Activated naive CD8-positive, alpha-beta T cell treated with anti-CD3 and anti-CD28 coated beads, Interleukin-2, amount 50 U/mL, for 24 hours (primary cell): ENCODE measurements at regions not wholly inside any gene's neighbourhood (a gene's known extent, or its start where the extent isn't known, plus 50 kb on each side); places are given as distances from the start of the nearest gene placed in this dataset.
A peak's percentile ranks its signal among the peaks of the same experiment; 100 is the strongest.

Experiments used
- ATAC-seq: fragments of 150-1000 bp; cut with Tn5 transposase; one replicate; pipeline ENCODE4 v1.10.0; 2021
- DNase-seq: peaks from one replicate; pipeline ENCODE4 v3.0.0; 2021
- H3K27ac Mint-ChIP-seq: one replicate; pipeline ENCODE4 v1.8.0; 2021; ENCODE audit warnings: mild to moderate bottlenecking, mixed read lengths
- H3K27me3 Mint-ChIP-seq: one replicate; pipeline ENCODE4 v1.8.0; 2021; ENCODE audit warnings: mixed read lengths
- H3K36me3 Mint-ChIP-seq: one replicate; pipeline ENCODE4 v1.8.0; 2021; ENCODE audit warnings: low read depth, mixed read lengths
- H3K4me1 Mint-ChIP-seq: one replicate; pipeline ENCODE4 v1.8.0; 2021; ENCODE audit warnings: mixed read lengths
- H3K4me3 Mint-ChIP-seq: one replicate; pipeline ENCODE4 v1.8.0; 2021; ENCODE audit warnings: mild to moderate bottlenecking, moderate library complexity, mixed read lengths
- H3K9me3 Mint-ChIP-seq: one replicate; pipeline ENCODE4 v1.8.0; 2021; ENCODE audit warnings: mixed read lengths

DNA sequence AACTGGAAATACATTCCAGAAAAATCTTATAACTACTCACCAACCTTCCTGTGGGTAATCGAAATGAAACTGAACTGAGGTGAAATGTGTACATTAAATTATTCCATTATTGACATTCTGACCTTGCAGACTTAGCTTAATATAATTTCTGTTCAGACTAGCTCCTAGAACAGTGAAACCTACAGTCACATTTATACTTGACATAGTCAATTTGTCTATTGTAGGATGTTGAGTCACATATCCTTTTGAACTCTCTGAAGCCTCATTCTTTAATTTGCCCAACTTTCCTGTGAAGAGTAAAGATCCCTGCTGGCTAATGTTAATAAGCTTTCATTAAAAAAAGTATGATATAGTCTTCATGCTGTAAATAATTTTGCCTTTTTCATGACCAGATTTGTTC is 92.0 kb upstream of the SCEL start:
- Mint-ChIP-seq H3K4me3 (no peak overlapping the region), H3K27ac (no peak overlapping the region), H3K27me3 (peaks cover 5% of the 10 kb centered on the region), H3K36me3 (peaks cover 2% of the 10 kb centered on the region), H3K9me3 (no peaks in the 10 kb centered on the region), H3K4me1 (no peaks in the 10 kb centered on the region)
- DNase-seq (no peak), ATAC-seq (no peak)

DNA sequence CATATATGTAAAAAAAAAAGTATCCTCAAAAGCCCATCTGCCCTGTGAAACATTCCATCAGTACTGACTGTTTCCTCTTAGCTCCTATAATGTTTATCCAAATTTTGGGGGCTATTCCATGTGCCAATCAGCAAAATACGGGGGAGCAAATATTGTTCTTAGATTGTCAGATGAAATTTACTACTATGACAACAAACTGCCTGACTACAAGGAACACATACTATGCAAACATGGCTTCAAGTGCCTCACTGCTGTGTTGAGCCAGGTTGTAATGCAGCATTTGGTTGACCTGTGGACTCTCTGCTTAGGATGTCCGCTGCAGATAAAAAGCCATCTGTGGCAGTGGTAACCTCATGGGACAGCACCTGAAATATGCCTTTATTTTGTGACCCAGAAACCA is 98.2 kb upstream of the SCEL start:
- H3K27ac Mint-ChIP-seq, result no peak overlapping the region
- H3K4me3 Mint-ChIP-seq, result no peak overlapping the region
- no peak for ATAC-seq
- H3K4me1 Mint-ChIP-seq, result no peaks in the 10 kb centered on the region
- H3K36me3 Mint-ChIP-seq, result peaks cover 1% of the 10 kb centered on the region
- DNase-seq, result no peak
- H3K9me3 Mint-ChIP-seq, result no peaks in the 10 kb centered on the region
- H3K27me3 Mint-ChIP-seq, result peaks cover 5% of the 10 kb centered on the region

DNA sequence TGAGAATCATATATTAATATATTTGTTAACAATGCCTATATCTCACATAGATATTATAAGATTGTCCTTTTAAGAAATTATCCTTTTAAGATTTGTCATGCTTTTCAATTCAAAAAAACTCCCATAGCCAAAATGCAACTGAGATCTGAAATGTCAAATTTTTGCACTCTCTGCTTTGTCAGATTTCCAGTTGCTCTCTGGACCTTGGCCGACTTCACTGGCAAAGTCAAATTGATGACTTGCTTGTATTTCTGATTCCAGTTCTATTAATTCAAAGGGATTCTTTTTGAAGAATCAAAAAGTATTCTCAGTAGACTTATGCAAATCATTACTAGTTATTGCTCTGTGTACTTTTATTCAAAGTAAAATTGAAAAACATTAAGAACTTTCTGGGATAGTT is 101.2 kb upstream of the SCEL start:
- no peak for DNase-seq
- no peak overlapping the region for H3K27ac Mint-ChIP-seq

DNA sequence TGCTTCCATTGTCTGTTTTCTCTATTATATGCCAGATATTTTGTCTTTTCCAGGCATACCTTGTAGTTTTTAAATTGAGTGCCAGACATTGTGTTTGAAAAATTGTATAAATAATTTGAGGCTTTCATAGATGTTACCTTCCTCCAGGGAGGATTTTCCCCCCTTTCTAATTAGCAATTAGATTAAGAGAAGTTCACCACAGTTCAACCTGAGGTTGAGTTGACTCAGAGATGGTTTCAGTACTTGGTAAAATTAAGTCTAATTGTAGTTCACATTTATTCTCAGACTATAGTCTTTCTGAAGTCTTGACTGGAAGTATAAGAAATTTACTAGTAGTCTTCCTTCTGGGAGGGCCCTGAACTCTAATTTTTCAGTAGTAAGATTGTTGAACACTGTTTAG is 104.1 kb upstream of the SCEL start:
- Mint-ChIP-seq H3K4me3 (no peak overlapping the region), H3K9me3 (peaks cover 7% of the 10 kb centered on the region), H3K27ac (no peak overlapping the region), H3K36me3 (no peaks in the 10 kb centered on the region), H3K27me3 (peaks cover 2% of the 10 kb centered on the region), H3K4me1 (peaks cover 31% of the 10 kb centered on the region)
- ATAC-seq, result no peak
- DNase-seq, result no peak

More for the DNA sequence above, 101.2 kb upstream of the SCEL start:
- peaks cover 5% of the 10 kb centered on the region for H3K27me3 Mint-ChIP-seq
- peaks cover 1% of the 10 kb centered on the region for H3K36me3 Mint-ChIP-seq
- peaks cover 2% of the 10 kb centered on the region for H3K9me3 Mint-ChIP-seq
- H3K4me3 Mint-ChIP-seq, result no peak overlapping the region
- peaks cover 22% of the 10 kb centered on the region for H3K4me1 Mint-ChIP-seq
- ATAC-seq, result no peak

DNA sequence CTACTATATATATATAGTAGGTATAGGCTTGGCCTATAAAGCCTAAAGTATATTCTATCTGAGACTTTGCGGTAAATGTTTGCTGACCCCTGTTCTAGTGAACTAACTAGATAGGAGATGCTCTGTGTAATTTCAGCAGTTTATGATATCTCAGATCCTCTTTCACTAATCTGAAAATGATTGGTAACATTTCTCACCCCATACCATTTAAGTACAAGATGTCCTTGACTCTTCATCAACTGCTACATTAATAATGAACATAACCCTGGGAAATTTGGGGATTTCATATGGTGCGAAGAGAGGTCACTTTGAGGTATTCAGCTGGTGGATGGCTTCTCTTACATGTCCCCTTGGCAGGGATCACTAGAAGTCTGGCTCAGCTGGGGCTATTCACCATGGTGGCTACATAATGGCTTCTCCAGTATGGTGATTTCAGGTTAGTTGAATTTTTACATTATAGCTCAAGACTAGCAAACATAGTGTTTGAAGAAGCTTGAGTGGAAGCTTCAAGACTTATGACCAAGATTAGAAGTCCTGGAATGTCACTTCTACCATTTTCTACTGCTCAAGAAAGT is 103.6 kb upstream of the MYCBP2 start:
- H3K4me1 Mint-ChIP-seq, result peaks cover 31% of the 10 kb centered on the region
- peaks cover 7% of the 10 kb centered on the region for H3K9me3 Mint-ChIP-seq
- no peak for DNase-seq
- no peak overlapping the region for H3K4me3 Mint-ChIP-seq
- H3K27ac Mint-ChIP-seq, result no peak overlapping the region
- no peaks in the 10 kb centered on the region for H3K36me3 Mint-ChIP-seq
- ATAC-seq, result no peak
- no peaks in the 10 kb centered on the region for H3K27me3 Mint-ChIP-seq

DNA sequence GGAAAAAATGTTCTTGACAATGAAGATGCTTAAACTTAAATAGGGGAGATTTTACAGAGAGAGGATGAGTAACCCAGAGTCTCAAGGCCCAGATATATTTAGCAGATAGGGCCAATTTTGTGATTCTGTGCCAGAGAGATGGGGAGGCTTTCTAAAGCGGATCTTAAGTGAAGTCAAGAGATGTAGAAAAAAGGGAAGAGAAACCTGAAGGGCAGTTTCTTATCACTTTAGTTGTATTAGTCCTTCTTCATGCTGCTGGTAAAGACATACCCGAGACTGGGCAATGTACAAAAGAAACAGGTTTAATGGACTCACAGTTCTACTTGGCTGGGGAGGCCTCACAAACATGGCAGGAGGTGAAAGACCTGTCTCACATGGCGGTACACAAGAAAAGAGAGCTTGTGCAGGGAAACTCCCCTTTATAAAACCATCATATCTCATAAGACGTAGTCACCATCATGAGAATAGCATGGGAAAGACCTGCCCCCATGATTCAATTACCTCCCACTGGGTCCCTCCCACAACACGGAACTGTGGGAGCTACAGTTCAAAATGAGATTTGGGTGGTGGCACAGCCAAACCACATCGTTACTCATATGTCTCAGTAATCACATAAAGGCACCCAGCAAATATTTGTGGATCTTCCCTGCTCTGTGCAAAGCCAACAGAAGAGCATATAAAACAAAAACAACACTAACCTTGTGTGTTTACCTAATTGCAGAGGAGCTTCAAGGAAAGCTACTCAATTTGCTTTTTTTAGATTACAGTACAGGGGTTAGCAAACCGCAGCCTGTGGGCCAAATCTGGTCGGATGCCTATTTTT is 102.6 kb upstream of the MYCBP2 start:
- peaks cover 7% of the 10 kb centered on the region for H3K9me3 Mint-ChIP-seq
- DNase-seq (peak; percentile 47), ATAC-seq (peak; percentile 89)
- peak overlapping the region; percentile 36 for H3K4me3 Mint-ChIP-seq
- peaks cover 31% of the 10 kb centered on the region for H3K4me1 Mint-ChIP-seq
- no peaks in the 10 kb centered on the region for H3K27me3 Mint-ChIP-seq
- H3K36me3 Mint-ChIP-seq, result no peaks in the 10 kb centered on the region
- H3K27ac Mint-ChIP-seq, result peak overlapping the region; percentile 82

DNA sequence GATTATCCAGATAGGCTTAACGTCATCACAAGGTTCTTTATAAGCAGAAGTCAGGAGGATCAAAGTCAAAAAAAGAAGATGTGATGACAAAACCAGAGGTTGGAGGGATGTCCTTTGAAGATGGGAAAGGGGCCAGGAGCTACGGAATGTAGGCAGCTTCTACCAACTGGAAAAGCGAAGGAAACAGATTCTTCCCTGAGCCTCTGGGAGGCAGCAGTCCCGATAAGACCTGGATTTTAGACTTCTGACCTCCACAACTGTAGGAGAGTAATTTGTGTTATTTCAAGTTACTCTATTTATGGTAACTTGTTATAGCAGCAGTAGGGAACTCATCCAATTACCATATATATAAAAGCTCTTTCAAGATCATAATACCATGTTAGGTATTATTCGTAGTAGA is 98.8 kb upstream of the MYCBP2 start:
- H3K4me3 Mint-ChIP-seq, result no peak overlapping the region
- no peak for DNase-seq
- H3K27ac Mint-ChIP-seq, result no peak overlapping the region
- peaks cover 20% of the 10 kb centered on the region for H3K4me1 Mint-ChIP-seq
- ATAC-seq, result no peak
- H3K9me3 Mint-ChIP-seq, result peaks cover 7% of the 10 kb centered on the region
- no peaks in the 10 kb centered on the region for H3K27me3 Mint-ChIP-seq
- no peaks in the 10 kb centered on the region for H3K36me3 Mint-ChIP-seq

DNA sequence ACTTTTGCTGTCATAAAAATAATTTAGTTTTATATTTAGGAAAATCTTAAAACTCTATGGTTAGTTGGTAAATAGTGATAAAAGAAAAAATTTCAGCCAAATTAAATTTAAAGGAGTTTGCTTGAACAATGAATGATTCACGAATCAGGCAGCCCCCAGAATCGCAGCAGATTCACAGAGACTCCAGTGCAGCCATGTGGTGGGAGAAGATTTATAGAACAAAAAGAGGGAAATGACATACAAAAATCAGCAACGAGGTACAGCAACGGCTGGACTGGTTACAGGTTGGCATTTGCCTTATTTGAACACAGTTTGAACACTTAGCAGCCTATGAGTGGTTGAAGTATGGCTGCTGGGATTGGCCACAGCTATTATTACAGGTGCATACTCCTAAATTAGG is 96.4 kb upstream of the MYCBP2 start:
- no peak for ATAC-seq
- no peaks in the 10 kb centered on the region for H3K36me3 Mint-ChIP-seq
- no peak overlapping the region for H3K4me3 Mint-ChIP-seq
- H3K9me3 Mint-ChIP-seq, result no peaks in the 10 kb centered on the region
- DNase-seq, result no peak
- no peak overlapping the region for H3K27ac Mint-ChIP-seq
- H3K27me3 Mint-ChIP-seq, result no peaks in the 10 kb centered on the region
- H3K4me1 Mint-ChIP-seq, result no peaks in the 10 kb centered on the region

DNA sequence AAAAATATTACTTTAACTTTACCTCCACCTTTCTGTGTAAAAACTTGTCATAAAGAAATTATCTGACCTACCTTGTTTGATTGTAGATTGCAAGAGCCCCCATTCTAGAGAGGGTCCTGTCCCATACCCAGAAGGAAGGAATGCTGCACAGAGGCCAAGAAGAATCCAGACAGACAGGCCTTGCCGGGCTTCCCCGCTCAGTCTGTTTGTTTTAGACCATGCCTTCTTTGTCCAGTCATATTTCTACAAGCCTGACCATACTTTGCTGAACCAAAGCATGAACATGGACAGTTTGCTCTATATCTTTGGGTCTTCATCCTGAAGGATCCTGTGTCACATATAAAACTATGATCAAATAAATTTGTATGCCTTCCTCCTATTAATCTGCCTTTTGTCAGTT is 95.8 kb upstream of the MYCBP2 start:
- Mint-ChIP-seq H3K4me1 (no peaks in the 10 kb centered on the region), H3K27ac (no peak overlapping the region), H3K9me3 (no peaks in the 10 kb centered on the region), H3K27me3 (no peaks in the 10 kb centered on the region), H3K4me3 (no peak overlapping the region), H3K36me3 (no peaks in the 10 kb centered on the region)
- DNase-seq (no peak), ATAC-seq (no peak)

DNA sequence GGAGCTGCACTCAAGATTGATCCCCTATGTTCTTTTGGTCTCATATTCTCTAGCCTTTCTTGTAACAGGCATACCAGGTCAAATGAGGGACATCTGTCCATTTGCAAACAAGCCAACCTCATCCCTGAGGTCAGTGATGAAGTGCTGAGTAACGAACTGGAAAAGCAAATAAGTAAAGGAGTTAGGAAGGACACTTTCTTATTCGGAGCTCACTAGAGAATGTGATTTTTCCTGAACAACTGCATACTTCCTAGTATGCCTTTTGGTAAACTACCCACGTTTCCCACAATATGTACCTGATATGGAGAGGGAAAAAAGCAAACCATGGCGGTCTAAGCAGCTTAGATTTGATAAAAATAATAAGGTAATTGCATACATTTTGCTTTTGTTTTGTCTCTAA is 91.0 kb upstream of the MYCBP2 start:
- no peak for DNase-seq
- Mint-ChIP-seq H3K4me3 (no peak overlapping the region), H3K36me3 (no peaks in the 10 kb centered on the region), H3K4me1 (peaks cover 16% of the 10 kb centered on the region), H3K27ac (no peak overlapping the region), H3K27me3 (no peaks in the 10 kb centered on the region), H3K9me3 (no peaks in the 10 kb centered on the region)
- no peak for ATAC-seq

DNA sequence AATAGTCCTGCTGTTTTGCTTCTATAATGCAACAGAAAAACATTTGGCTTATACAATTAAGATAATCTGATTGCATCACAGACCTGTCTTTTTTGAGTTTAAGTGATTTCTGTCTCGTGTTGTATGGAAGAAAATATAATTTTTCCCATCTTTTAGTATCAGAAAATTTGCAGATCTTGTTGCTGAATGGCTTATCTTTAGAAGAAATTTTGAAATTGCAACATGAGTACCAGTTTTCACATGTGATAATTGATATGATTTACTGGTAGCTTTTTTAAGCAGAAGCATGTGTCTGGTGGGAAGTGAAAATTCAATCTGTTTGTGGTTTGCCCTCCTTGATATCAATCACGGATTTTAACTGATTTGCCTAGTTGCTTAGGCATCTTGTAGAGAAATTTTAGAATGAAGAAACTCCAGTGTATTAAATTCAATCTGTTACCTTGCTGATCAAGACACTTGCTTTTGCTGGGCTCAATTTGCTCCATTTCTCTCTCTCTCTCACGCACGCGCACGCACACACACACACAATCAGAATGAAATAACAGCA is 89.8 kb upstream of the MYCBP2 start:
- H3K27ac Mint-ChIP-seq, result no peak overlapping the region

DNA sequence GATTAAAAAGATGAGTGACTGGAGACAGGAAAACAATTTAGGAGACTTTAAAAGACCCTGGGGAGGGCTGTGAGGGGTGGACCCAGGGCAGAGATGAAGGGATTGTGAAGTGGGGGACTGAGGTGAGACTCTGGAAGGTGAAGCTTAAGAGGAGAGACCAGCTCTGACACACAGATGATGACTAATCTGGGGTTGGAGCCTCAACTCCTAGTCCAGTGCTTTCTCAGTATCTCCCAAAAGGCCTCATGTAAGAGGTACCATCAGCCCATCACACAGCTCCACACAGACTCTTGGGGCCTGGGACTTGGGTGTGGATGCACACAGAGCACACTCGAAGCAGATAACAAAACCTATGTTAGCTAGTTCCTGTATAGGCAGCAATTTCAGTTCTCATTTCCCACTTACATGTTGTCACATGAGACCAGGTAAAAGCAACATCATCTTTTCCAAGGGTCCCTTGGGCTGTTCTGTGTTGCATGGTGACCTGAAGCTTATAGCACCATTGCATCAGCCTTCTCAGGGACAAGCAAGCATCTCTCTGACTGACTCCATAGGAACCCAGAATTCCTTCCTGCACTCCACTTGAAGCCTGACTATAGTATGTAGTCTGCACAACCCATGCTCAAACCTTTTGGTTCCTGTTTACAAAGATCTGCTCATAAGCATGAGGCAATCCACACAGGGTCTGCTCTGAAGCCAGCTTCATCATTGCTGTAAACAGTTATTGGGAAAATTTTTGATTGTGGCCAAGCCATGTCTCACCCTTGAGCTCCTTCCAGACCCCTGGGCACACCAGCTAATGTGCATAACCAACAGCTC is 88.6 kb upstream of the MYCBP2 start:
- ATAC-seq, result peak; percentile 71
- no peak for DNase-seq
- Mint-ChIP-seq H3K36me3 (no peaks in the 10 kb centered on the region), H3K4me3 (no peak overlapping the region), H3K9me3 (no peaks in the 10 kb centered on the region), H3K27ac (no peak overlapping the region), H3K27me3 (no peaks in the 10 kb centered on the region), H3K4me1 (peaks cover 16% of the 10 kb centered on the region)

More for the DNA sequence above, 89.8 kb upstream of the MYCBP2 start:
- H3K4me1 Mint-ChIP-seq, result peaks cover 16% of the 10 kb centered on the region
- no peaks in the 10 kb centered on the region for H3K27me3 Mint-ChIP-seq
- DNase-seq, result no peak
- no peaks in the 10 kb centered on the region for H3K9me3 Mint-ChIP-seq
- no peak for ATAC-seq
- no peak overlapping the region for H3K4me3 Mint-ChIP-seq
- no peaks in the 10 kb centered on the region for H3K36me3 Mint-ChIP-seq

DNA sequence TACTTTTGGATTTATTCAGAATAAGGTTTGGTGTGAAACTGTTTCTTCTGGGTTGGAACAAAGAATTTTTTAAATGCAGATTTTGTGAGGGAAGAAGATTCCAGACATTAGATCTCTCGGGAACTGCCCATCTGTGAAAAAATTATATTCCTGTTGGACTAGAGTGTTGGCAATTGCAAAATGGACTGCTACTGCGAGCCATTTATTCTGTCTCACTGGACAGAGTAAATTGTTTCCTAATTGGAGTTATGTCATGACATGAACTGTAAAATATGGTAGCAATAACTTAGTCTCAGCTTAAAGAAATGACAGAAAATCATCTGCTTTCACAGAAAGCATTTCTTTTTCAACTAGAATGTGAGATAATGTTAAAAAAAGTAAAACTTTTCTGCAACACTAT is 86.0 kb upstream of the MYCBP2 start:
- Mint-ChIP-seq H3K27ac (no peak overlapping the region), H3K9me3 (no peaks in the 10 kb centered on the region), H3K36me3 (no peaks in the 10 kb centered on the region), H3K4me3 (no peak overlapping the region), H3K27me3 (no peaks in the 10 kb centered on the region), H3K4me1 (peaks cover 16% of the 10 kb centered on the region)
- no peak for DNase-seq
- no peak for ATAC-seq

DNA sequence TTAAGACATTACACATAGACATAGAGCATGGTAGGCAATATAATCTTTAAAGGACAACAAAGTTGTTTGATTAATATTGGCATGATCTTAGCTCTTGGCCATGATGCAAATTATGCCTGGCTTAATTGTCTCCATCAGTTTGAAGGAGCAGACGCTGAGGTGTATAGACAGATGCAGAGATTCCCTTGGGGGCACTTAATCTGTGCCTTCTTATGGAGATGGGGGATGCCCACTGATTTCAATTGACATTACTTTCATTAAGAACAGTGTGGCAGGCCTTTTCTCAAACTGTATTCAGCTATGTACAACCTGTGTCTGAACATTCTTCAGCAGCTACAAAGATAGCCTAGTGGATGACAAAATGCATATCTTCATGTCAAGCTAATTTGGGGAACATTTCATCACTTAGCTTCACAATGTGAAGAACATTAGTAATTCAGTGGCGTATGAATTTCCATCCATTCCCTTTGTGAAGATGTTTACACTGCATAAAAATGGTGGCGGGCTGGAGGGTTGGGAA is 85.3 kb upstream of the MYCBP2 start:
- Mint-ChIP-seq H3K9me3 (no peaks in the 10 kb centered on the region), H3K36me3 (no peaks in the 10 kb centered on the region), H3K27ac (no peak overlapping the region), H3K4me1 (peaks cover 16% of the 10 kb centered on the region), H3K4me3 (no peak overlapping the region), H3K27me3 (no peaks in the 10 kb centered on the region)
- ATAC-seq (no peak), DNase-seq (no peak)
